Transverse colon (tissue), 4 donors: ENCODE measurements at regions not wholly inside any gene's neighbourhood (a gene's known extent, or its start where the extent isn't known, plus 50 kb on each side); places are given as distances from the start of the nearest gene placed in this dataset.

Source experiments
- DNase-seq: peaks from one replicate; pipeline ENCODE4 v3.0.0-alpha.2; 2019
- H3K27ac ChIP-seq, 4 donors: fragments of 200-600 bp; sonication (generic); 2 replicates each; pipeline ENCODE4 v1.5.1; 2016 to 2018; ENCODE audit warnings: inconsistent platforms in 4 of 4
- H3K27me3 ChIP-seq: fragments of 200-600 bp; sonication (generic); 2 replicates; pipeline ENCODE4 v1.5.1; 2017; ENCODE audit warnings: inconsistent platforms
- H3K36me3 ChIP-seq, 4 donors: fragments of 200-600 bp; sonication (generic); 2 replicates each; pipeline ENCODE4 v1.5.1; 2017 to 2019; ENCODE audit warnings: inconsistent platforms in 4 of 4
- H3K4me1 ChIP-seq, 4 donors: fragments of 200-600 bp; sonication (generic); 2 replicates each; pipeline ENCODE4 v1.5.1; 2017 to 2020; ENCODE audit warnings: inconsistent platforms in 4 of 4
- H3K4me3 ChIP-seq, 4 donors: fragments of 200-600 bp; sonication (generic); 1 replicate in 1 of 4; 2 replicates in 3 of 4; pipeline versions ENCODE4 v1.5.1 to v1.6.1; 2017 to 2019; ENCODE audit warnings: inconsistent platforms in 4 of 4
- H3K9me3 ChIP-seq, 2 donors: fragments of 200-600 bp; sonication (generic); 2 replicates each; pipeline ENCODE4 v1.5.1; 2017 to 2019; ENCODE audit warnings: inconsistent platforms in 2 of 2
- CTCF ChIP-seq, 5 experiments: fragments of 200-600 bp in 3 of 5; fragments of 450-650 bp in 2 of 5; sonication (generic) in 3 of 5; IDR thresholded peaks; 1 replicate in 2 of 5; 2 replicates in 3 of 5; pipeline ENCODE4 v1.5.1; 2016 to 2017; ENCODE audit warnings: antibody characterized with exemption in 5 of 5, inconsistent platforms in 3 of 5, mild to moderate bottlenecking in 2 of 5, moderate library complexity in 1 of 5
- EP300 ChIP-seq: sonication (generic); formaldehyde crosslinking; IDR thresholded peaks from one replicate; pipeline ENCODE4 v1.6.1; 2017; ENCODE audit warnings: antibody characterized with exemption, low read depth
- POLR2A ChIP-seq: fragments of 450-650 bp; IDR thresholded peaks from one replicate; pipeline ENCODE4 v1.6.1; 2016; ENCODE audit warnings: antibody characterized with exemption, mild to moderate bottlenecking, moderate library complexity
- POLR2AphosphoS5 ChIP-seq, 3 donors: sonication (generic); formaldehyde crosslinking; IDR thresholded peaks; one replicate each; pipeline ENCODE4 v1.6.1; 2016; ENCODE audit warnings: antibody characterized with exemption in 3 of 3
- WGBS, 2 donors: methylation state at CpG; one replicate each; pipeline ENCODE4 v1.1.5; 2018; ENCODE audit warnings: low coverage in 1 of 2; 5-methylcytosine and 5-hydroxymethylcytosine counted together
- in situ Hi-C, 4 donors: fragments of 200-750 bp; cut with MboI; loops; one replicate each; pipeline versions ENCODE4 v1.15.0 to v1.15.1; 2017; ENCODE audit warnings: low sequenced_read_pairs in 3 of 4, low pct_ligation_motif_present in 1 of 4, low pct_unique_long_range_greater_than_20kb in 1 of 4
- intact Hi-C: fragments of 100-400 bp; cut with DNase I; formaldehyde crosslinking; loops from one replicate; pipeline ENCODE4 v1.15.1; 2023; ENCODE audit warnings: low total_unique reads

GRCh38 chr10:42883993-42884983, 101.7 kb downstream of the BMS1 start:
- DNase-seq: no peak
- Histone ChIP-seq H3K27ac (no peak overlapping the region), H3K9me3 (peaks cover 9% of the 10 kb centered on the region in 2 donors), H3K4me3 (no peak overlapping the region), H3K36me3 (no peaks in the 10 kb centered on the region), H3K27me3 (no peaks in the 10 kb centered on the region), H3K4me1 (no peaks in the 10 kb centered on the region)
- in situ Hi-C loops: no loop called here
- no peak for TF ChIP-seq POLR2A
- WGBS, 2 donors: 67 to 74% methylated on average over 1 to 11 of the region's 11 CpGs
- intact Hi-C loops: no loop called here

- H3K36me3 ChIP-seq: no peaks in the 10 kb centered on the region
- H3K9me3 ChIP-seq: peaks cover 9% of the 10 kb centered on the region in 2 donors
- no peaks in the 10 kb centered on the region for H3K27me3 ChIP-seq
- 71 to 84% methylated on average over 1 to 6 of the region's 8 CpGs for WGBS, 2 donors
- no peak for DNase-seq
- intact Hi-C loops (no loop called here), in situ Hi-C loops (no loop called here)
- no peak overlapping the region for H3K27ac ChIP-seq
- TF ChIP-seq POLR2AphosphoS5 (IDR thresholded peaks at IDR 0.05): no peak
- TF ChIP-seq CTCF (IDR thresholded peaks at IDR 0.05): no peak
- TF ChIP-seq POLR2A: no peak
- no peak for TF ChIP-seq EP300
- H3K4me3 ChIP-seq: no peak overlapping the region
- H3K4me1 ChIP-seq: no peaks in the 10 kb centered on the region
Observed at GRCh38 chr10:42885491-42886270, 103.1 kb downstream of the BMS1 start.

GRCh38 chr10:42887734-42888503, 105.3 kb downstream of the BMS1 start:
- Histone ChIP-seq H3K4me3 (no peak overlapping the region), H3K27me3 (no peaks in the 10 kb centered on the region), H3K4me1 (no peaks in the 10 kb centered on the region), H3K9me3 (peaks cover 0 to under 1% of the 10 kb centered on the region in 2 donors), H3K27ac (no peak overlapping the region), H3K36me3 (no peaks in the 10 kb centered on the region)
- in situ Hi-C loops (no loop called here), intact Hi-C loops (no loop called here)
- no peak for TF ChIP-seq POLR2AphosphoS5 (IDR thresholded peaks at IDR 0.05)
- TF ChIP-seq POLR2A: no peak
- WGBS, 2 donors: 87% methylated on average over 1 of the region's 1 CpG; no CpG with 5 or more reads in 1 of the 2 donors
- no peak for DNase-seq

- H3K27ac ChIP-seq: no peak overlapping the region
- no peaks in the 10 kb centered on the region for H3K36me3 ChIP-seq
- H3K27me3 ChIP-seq: peaks cover 2% of the 10 kb centered on the region
- no peak overlapping the region for H3K4me3 ChIP-seq
- TF ChIP-seq CTCF (IDR thresholded peaks at IDR 0.05): no peak
- no peak for TF ChIP-seq POLR2A
- TF ChIP-seq EP300: no peak
- TF ChIP-seq POLR2AphosphoS5 (IDR thresholded peaks at IDR 0.05): no peak
- 57% methylated on average over 4 of the region's 4 CpGs; no CpG with 5 or more reads in 1 of the 2 donors for WGBS, 2 donors
- DNase-seq: no peak
- H3K4me1 ChIP-seq: no peaks in the 10 kb centered on the region
- no peaks in the 10 kb centered on the region for H3K9me3 ChIP-seq
- in situ Hi-C loops: no loop called here
- intact Hi-C loops: no loop called here
Observed at GRCh38 chr10:42888504-42889095, 106.0 kb downstream of the BMS1 start.
